PFSK-1 (cell line): ENCODE measurements at regions not wholly inside any gene's neighbourhood (a gene's known extent, or its start where the extent isn't known, plus 50 kb on each side); places are given as distances from the start of the nearest gene placed in this dataset.

Experiments
- POLR2AphosphoS5 ChIP-seq: IDR thresholded peaks from 2 replicates; pipeline ENCODE4 v1.6.1; 2012; ENCODE audit warnings: low read depth, mild to moderate bottlenecking, control low read depth, low read length, moderate library complexity
- REST ChIP-seq, 2 experiments: IDR thresholded peaks; 2 replicates each; pipeline versions ENCODE4 v1.6.1 to v1.8.0; 2011 to 2012; ENCODE audit warnings: low read depth in 2 of 2, low read length in 2 of 2, control low read depth in 1 of 2, inconsistent platforms in 1 of 2, mild to moderate bottlenecking in 1 of 2, moderate library complexity in 1 of 2; ENCODE audit not compliant: insufficient read depth in 1 of 2
- SIN3A ChIP-seq: IDR thresholded peaks from 2 replicates; pipeline ENCODE4 v1.6.1; 2012; ENCODE audit warnings: mild to moderate bottlenecking, low read length, moderate library complexity, borderline replicate concordance; ENCODE audit not compliant: insufficient read depth
- TAF1 ChIP-seq: IDR thresholded peaks from 2 replicates; pipeline ENCODE4 v1.6.1; 2012; ENCODE audit warnings: low read length, control low read depth, borderline replicate concordance; ENCODE audit not compliant: insufficient read depth

GRCh38 chr18:73503326-73503725 lies 635.5 kb upstream of the NETO1 start:
- TF ChIP-seq POLR2AphosphoS5 (no peak), SIN3A (no peak), REST (IDR thresholded peaks at IDR 0.05; ENCODE audit: insufficient read depth in 1 of 2, low read depth in 2 of 2, low read length in 2 of 2) (no peak), TAF1 (no peak)
